SH-SY5Y (cell line): ENCODE measurements at regions not wholly inside any gene's neighbourhood (a gene's known extent, or its start where the extent isn't known, plus 50 kb on each side); places are given as distances from the start of the nearest gene placed in this dataset.

Source experiments
- GATA2 ChIP-seq: IDR thresholded peaks from 2 replicates; pipeline ENCODE4 v1.6.1; 2011; ENCODE audit warnings: mild to moderate bottlenecking, low read depth, low read length
- GATA3 ChIP-seq: IDR thresholded peaks from 2 replicates; pipeline ENCODE4 v1.6.1; 2011; ENCODE audit warnings: low read depth, mild to moderate bottlenecking, low read length, moderate library complexity

DNA sequence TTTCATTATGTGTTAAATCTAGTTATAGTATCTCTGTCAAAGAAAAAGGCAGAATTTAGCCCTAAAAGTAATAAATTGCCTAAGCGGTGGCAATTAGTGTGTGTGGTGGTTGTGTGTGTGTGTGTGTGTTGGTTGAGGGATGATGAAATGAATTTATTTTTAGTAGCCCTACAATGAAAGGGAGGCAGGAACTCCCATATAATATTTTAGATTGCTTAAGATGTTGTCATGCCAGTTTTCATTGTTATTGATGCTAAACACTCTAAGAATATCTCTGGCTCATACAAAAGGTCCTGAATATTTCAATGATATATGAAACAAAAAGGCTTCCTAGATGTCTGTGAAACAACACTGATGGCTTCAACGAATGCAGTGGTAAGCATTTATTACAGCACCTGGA, 140.6 kb upstream of the TBC1D5 start:
- TF ChIP-seq GATA2 (no peak), GATA3 (no peak)
